ENCODE measurements at regions not wholly inside any gene's neighbourhood (a gene's known extent, or its start where the extent isn't known, plus 50 kb on each side); places are given as distances from the start of the nearest gene placed in this dataset.

DNA sequence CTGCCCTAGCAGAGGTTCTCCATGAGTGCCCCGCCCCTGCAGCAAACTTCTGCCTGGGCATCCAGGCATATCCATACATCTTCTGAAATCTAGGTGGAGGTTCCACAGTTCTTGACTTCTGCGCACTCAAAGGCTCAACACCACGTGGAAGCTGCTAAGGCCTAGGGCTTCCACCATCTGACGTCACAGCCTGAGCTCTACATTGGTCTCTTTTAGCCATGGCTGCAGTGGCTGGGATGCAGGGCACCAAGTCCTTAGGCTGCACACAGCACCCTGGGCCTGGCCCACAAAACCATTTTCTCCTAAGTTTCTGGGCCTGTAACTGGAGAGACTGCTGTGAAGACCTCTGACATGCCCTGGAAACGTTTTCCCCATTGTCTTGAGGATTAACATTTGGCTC, 272.6 kb upstream of the PLXNA2 start:
- DNase-seq = no peak

- no peak for DNase-seq
Measured at GRCh38 chr1:208520438-208521099, 276.4 kb upstream of the PLXNA2 start.

DNA sequence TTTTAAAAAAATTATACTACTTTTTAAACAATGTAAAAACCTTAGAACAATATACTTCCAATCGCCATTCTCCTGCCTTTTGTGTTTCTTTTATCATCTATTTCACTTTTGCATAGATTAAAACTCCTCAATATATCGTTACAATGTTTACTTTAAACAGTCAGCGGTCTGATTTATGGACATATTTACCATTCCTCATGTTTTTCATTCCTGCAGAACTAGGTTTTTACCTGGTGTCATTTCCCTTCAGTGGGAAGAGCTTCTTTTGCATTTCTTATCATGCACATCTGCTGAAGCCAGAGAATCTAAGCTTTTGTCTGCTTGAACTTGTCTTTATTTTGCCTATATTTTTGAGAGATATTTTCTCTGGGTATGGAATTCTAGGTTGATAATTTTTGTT, 277.4 kb upstream of the PLXNA2 start:
- DNase-seq = no peak

DNA sequence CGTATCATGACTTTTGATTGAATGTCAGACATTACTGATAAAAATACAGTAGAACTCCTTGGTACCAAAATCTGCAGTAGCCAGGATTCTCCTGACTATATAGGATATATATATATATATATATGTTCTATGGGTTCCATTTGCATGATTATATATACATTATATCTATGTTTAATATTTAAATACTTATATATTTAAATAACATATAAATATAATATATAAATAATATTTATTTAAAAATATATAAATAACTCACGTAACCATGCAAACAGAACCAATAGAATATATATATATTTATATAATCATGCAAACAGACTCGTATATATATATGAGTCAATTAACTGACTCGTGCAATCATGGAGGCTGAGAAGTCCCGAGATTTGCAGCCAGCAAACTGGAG, 278.8 kb upstream of the PLXNA2 start:
- DNase-seq = no peak

GRCh38 chr1:208524376-208524775, 280.2 kb upstream of the PLXNA2 start:
- DNase-seq = no peak

- no peak for DNase-seq
Measured at GRCh38 chr1:208524925-208525324, 280.7 kb upstream of the PLXNA2 start.

DNA sequence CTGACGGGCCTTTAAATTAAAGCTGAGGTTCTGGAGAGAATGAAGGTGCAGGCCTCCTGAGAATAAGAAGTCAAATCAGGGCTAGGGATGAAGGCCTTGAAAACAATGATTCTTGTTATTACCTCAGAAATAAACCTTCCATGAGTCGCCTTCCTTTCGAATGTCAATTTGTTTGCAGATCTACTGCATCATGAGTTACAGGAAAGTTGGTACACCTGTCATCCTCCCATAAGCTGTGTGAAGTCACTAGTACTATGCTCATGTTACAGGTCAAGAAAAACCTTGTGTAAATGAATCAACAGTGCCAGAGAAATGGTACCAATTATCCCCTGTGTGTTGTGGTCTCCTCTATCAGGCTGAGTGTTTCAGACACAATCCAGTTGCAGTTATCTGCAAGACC, 281.2 kb upstream of the PLXNA2 start:
- DNase-seq = no peak

DNA sequence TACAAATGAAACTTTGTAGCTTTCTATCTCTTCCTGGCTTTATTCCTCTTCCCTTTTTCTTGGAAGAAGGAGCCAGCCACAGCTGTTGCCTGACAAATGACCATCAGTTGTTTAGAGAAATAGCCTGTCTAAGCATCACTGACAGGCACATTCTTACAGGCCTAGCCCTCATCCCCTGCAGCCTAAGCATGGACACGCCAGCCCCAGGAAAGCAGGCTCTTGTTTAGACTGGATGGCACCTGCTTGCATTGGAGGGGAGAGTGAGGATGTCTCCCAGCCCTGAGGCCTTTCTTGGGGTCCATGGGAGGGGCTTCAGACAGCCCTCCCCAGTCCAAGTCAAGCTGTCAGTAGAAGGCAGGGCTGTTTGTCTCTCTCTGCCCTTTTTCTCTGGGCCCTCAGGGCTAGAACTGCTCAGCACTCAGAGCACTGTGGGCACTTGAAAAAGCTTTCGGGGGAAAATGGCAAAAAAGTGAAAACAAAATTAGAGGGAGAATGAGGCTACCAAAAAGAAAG, 282.5 kb upstream of the PLXNA2 start:
- DNase-seq = no peak

GRCh38 chr1:208527156-208527555, 283.0 kb upstream of the PLXNA2 start:
- no peak for DNase-seq

DNA sequence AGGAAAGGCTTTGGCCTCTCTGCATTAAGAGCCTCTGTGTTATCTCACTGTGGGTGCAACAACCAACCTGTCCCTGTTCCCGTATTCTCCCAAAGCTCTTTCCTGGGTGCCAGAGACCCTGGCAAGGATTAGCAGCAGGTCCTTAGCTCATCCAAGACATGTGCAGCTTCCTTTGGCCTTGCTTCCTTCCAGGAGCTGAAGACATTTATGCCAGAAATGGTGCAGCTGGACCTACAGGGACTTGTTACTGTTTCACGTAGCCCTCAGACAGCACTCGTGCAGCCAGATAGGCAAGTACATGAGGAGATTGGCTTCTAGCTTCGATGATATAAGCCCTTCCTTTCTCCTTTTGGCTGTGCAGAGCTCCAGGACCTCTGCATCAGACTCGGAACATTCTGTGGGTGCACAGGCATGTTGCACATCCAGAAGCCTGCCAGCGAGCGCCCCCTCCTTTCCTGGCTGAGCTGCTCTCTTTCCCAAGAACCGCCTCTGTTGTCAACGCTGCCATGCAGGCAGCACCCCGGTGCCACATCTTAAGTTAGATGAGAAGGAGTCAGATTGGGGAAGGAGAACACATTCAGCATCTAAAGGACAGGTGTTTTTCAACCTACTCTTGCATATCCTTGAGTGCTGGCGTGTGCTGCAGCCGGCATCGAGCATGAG, 284.5 kb upstream of the PLXNA2 start:
- DNase-seq = peak; percentile 34

- DNase-seq = no peak
Measured at GRCh38 chr1:208531003-208531750, 287.0 kb upstream of the PLXNA2 start.

- DNase-seq = no peak
Measured at GRCh38 chr1:208533746-208534598, 289.8 kb upstream of the PLXNA2 start.

DNA sequence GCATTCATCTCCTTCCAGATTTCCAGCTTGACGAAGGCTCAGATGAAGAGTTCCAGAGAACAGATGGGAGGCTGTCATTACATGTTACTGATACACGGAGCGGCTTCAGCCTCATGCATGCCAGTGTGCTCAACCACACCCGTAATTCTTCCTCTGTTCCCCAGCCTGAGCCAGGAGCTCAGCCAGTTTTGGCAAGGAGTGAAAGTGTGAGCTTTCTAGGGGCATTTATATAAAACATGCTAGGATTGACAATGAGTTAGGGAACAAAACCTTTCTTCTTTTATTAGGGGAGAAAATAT, 290.4 kb upstream of the PLXNA2 start:
- no peak for DNase-seq

DNA sequence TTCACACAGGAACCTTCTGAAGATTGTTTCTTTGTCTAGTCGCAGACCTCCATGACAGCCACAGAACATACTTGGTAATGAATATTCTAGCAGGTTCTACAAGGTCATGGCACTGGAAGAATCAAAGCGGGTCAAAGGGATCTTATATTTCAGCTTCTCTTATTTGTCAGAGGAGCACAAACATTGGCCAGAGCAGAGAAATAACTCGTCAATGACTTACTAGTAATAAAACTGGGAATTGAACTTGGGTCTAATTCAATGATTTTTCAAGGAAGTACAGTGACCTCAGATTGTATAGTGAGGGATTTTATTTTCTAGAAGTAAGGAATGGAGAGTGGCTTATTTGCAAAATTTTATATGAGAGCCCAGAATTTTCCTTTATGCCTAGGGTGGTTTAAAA, 290.8 kb upstream of the PLXNA2 start:
- DNase-seq = no peak

- DNase-seq = no peak
Measured at GRCh38 chr1:208535511-208535910, 291.3 kb upstream of the PLXNA2 start.

DNA sequence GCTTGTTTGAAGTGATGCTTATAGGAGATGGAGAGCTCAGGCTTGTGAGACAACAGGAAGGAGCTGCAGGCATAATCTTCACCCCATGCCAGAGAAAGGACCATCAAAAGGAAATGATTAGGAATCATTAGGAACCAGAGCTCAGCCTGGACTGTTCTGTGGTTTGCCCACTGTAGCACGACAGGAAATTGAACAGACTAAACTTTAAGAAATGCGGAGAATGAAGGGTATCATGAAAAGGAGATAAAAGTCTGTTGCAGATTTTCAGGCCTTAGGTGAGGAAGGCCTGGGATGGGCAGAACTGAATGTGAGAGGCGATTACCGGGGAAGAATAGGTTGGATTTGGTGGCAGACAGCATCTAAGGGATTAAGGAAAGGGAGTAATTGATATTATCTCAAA, 292.0 kb upstream of the PLXNA2 start:
- DNase-seq = no peak

- DNase-seq = no peak
Measured at GRCh38 chr1:208537198-208537597, 293.0 kb upstream of the PLXNA2 start.

GRCh38 chr1:208538078-208538477, 293.9 kb upstream of the PLXNA2 start:
- no peak for DNase-seq

DNA sequence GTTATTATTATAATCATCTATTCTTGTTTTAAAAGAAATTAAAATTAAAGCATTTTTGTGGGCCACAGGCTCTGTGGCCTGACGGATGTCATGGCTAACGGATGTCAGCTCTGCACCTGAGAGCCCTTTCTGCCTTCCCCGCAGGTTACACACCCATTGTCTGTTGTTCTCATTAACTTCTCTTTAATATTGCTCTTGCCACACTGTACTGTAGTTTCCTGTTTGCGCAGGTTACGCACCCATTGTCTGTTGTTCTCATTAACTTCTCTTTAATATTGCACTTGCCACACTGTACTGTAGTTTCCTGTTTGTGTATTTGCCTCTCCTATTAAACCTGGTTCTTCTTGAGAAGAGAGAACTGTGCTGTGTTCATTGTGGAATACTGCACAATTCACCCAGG, 294.4 kb upstream of the PLXNA2 start:
- DNase-seq = no peak

GRCh38 chr1:208540724-208541123, 296.5 kb upstream of the PLXNA2 start:
- DNase-seq = no peak

DNA sequence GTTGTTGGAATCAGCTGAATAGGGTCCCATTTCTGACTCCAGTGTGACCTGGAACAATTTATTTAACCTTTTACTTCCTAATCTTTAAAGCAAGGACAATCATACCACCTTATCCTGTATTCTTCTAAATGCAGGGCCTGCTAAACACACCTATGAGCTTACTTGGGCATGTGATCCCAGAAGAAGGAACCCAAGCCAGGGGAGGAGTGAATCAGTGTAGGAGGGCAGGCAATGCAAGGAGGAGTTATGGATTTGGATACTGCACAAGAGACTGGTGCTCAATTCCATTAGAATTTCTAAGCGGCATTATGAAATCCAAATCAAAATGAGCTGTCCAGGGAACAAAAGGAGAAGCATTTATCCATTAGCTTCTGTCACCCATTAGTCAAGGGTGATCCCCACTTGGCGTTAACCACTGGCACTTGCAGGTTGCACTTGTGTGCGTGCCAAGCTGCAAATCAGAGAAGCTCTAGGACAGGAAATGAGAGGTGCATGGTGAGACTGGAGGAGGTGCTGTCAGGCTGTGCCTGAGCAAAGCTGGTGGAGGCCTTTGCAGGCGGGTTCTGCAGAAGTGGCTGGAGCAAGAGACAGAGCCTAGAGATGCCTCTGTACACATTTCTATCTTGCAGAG, 297.2 kb upstream of the PLXNA2 start:
- DNase-seq = no peak

DNA sequence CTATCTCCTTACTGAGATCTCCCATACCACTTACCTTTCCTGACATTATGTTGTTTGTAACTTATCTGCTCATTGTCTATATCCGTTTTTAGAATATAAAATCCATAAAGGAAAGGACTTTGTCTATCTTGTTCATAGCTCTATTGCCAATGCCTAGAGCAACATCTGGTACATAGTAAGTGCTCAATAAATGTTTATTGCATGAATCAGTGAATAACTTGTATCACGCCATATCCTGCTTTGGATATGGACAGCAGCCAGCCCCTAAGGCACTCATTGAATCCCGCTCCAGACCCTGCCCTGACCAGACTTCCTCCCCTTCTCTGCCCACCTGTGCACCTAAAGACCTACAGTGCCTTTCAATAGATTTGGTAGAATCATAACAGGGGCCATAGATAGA, 298.1 kb upstream of the PLXNA2 start:
- no peak for DNase-seq

All from right kidney (tissue), 1 donor.